Smooth muscle cell (in vitro differentiated cells): ENCODE measurements at regions not wholly inside any gene's neighbourhood (a gene's known extent, or its start where the extent isn't known, plus 50 kb on each side); places are given as distances from the start of the nearest gene placed in this dataset.

Experiments
- DNase-seq: peaks from one replicate; lab custom pipeline; 2025; ENCODE audit not compliant: unreplicated experiment; lab: John Stamatoyannopoulos, UW
- H2AFZ ChIP-seq: fragments of 200-600 bp; sonication (generic); 2 replicates; pipeline ENCODE4 v1.6.0; 2016; ENCODE audit warnings: antibody characterized with exemption, low read depth, mild to moderate bottlenecking
- H3F3A ChIP-seq: fragments of 200-600 bp; sonication (generic); 2 replicates; pipeline ENCODE4 v1.6.0; 2017; ENCODE audit warnings: antibody characterized with exemption, low read depth
- H3K27ac ChIP-seq: fragments of 200-600 bp; sonication (generic); 2 replicates; pipeline ENCODE4 v1.5.1; 2016; ENCODE audit warnings: low read depth, mild to moderate bottlenecking
- H3K27me3 ChIP-seq: fragments of 200-600 bp; sonication (generic); 2 replicates; pipeline ENCODE4 v1.6.1; 2016; ENCODE audit warnings: low read depth, mild to moderate bottlenecking
- H3K36me3 ChIP-seq: fragments of 200-600 bp; sonication (generic); 2 replicates; pipeline ENCODE4 v1.5.1; 2016; ENCODE audit warnings: low read depth
- H3K4me1 ChIP-seq: fragments of 200-600 bp; sonication (generic); 2 replicates; pipeline ENCODE4 v1.5.1; 2016; ENCODE audit warnings: low read depth
- H3K4me2 ChIP-seq: fragments of 200-600 bp; sonication (generic); 2 replicates; pipeline ENCODE4 v1.6.0; 2016; ENCODE audit warnings: mild to moderate bottlenecking
- H3K4me3 ChIP-seq: fragments of 200-600 bp; sonication (generic); 2 replicates; pipeline ENCODE4 v1.5.1; 2016; ENCODE audit warnings: mild to moderate bottlenecking
- H3K79me2 ChIP-seq: fragments of 200-600 bp; sonication (generic); 2 replicates; pipeline ENCODE4 v1.6.0; 2016; ENCODE audit warnings: low read depth, mild to moderate bottlenecking
- H3K9ac ChIP-seq: fragments of 200-600 bp; sonication (generic); 2 replicates; pipeline ENCODE4 v1.6.0; 2016; ENCODE audit warnings: low read depth
- H3K9me3 ChIP-seq: fragments of 200-600 bp; sonication (generic); replicated peaks from 2 replicates; pipeline ENCODE4 v1.5.1; 2016; ENCODE audit warnings: low read depth
- H4K20me1 ChIP-seq: fragments of 200-600 bp; sonication (generic); 2 replicates; pipeline ENCODE4 v1.6.0; 2016; ENCODE audit warnings: low read depth
- CTCF ChIP-seq: fragments of 200-600 bp; sonication (generic); IDR thresholded peaks from 2 replicates; pipeline ENCODE4 v1.5.1; 2017; ENCODE audit warnings: borderline replicate concordance, mild to moderate bottlenecking, antibody characterized with exemption; ENCODE audit not compliant: insufficient read depth, poor library complexity, severe bottlenecking
- WGBS: methylation state at CpG from one replicate; pipeline ENCODE4 v1.1.7; 2016; ENCODE audit warnings: low lambda C conversion rate; 5-methylcytosine and 5-hydroxymethylcytosine counted together

GRCh38 chr13:50323440-50324065 lies 308.3 kb downstream of the KCNRG start:
- H3K4me3 ChIP-seq = no peak overlapping the region
- no peak overlapping the region for H2AFZ ChIP-seq
- TF ChIP-seq CTCF = no peak
- WGBS = 48% methylated on average over 3 of the region's 3 CpGs
- H3K4me1 ChIP-seq = peaks cover 5% of the 10 kb centered on the region
- H3K27ac ChIP-seq = peak overlapping the region; percentile 59
- no peaks in the 10 kb centered on the region for H3K36me3 ChIP-seq
- H3F3A ChIP-seq = peaks cover 11% of the 10 kb centered on the region
- no peaks in the 10 kb centered on the region for H3K27me3 ChIP-seq
- no peaks in the 10 kb centered on the region for H3K9me3 ChIP-seq
- H3K9ac ChIP-seq = no peak overlapping the region
- no peaks in the 10 kb centered on the region for H4K20me1 ChIP-seq
- H3K79me2 ChIP-seq = no peaks in the 10 kb centered on the region
- DNase-seq = no peak
- no peak overlapping the region for H3K4me2 ChIP-seq

- Histone ChIP-seq H3K9me3 (no peaks in the 10 kb centered on the region), H3K4me2 (no peak overlapping the region), H2AFZ (no peak overlapping the region), H3K27ac (no peak overlapping the region), H4K20me1 (no peaks in the 10 kb centered on the region), H3K9ac (no peak overlapping the region), H3K79me2 (no peaks in the 10 kb centered on the region), H3K27me3 (no peaks in the 10 kb centered on the region), H3K36me3 (no peaks in the 10 kb centered on the region), H3K4me1 (no peaks in the 10 kb centered on the region), H3F3A (no peaks in the 10 kb centered on the region), H3K4me3 (no peak overlapping the region)
- 91% methylated on average over 3 of the region's 3 CpGs for WGBS
- DNase-seq = no peak
- TF ChIP-seq CTCF = no peak
Observed at GRCh38 chr13:50326271-50326670, 311.0 kb downstream of the KCNRG start.

- WGBS = 64% methylated on average over 5 of the region's 5 CpGs
Observed at GRCh38 chr13:50326811-50327210, 311.6 kb downstream of the KCNRG start.

More at GRCh38 chr13:50326811-50327210, 311.6 kb downstream of the KCNRG start:
- no peak for DNase-seq
- Histone ChIP-seq H3K27me3 (no peaks in the 10 kb centered on the region), H3K4me2 (no peak overlapping the region), H3K4me1 (no peaks in the 10 kb centered on the region), H3K79me2 (no peaks in the 10 kb centered on the region), H2AFZ (no peak overlapping the region), H3F3A (no peaks in the 10 kb centered on the region), H3K9me3 (no peaks in the 10 kb centered on the region), H3K9ac (no peak overlapping the region), H3K36me3 (no peaks in the 10 kb centered on the region), H4K20me1 (no peaks in the 10 kb centered on the region), H3K4me3 (no peak overlapping the region), H3K27ac (peak overlapping the region; percentile 15)
- TF ChIP-seq CTCF = no peak
